RWPE2 (cell line): ENCODE measurements at regions not wholly inside any gene's neighbourhood (a gene's known extent, or its start where the extent isn't known, plus 50 kb on each side); places are given as distances from the start of the nearest gene placed in this dataset.

ENCODE experiments used
- ATAC-seq: fragments of 200-7000 bp; cut with Tn5 transposase; 3 replicates; pipeline ENCODE4 v1.9.1; 2021; ENCODE audit warnings: low read depth
- DNase-seq: peaks from one replicate; pipeline ENCODE4 v3.0.0-alpha.2; 2020; ENCODE audit warnings: low spot score
- H3K27ac ChIP-seq: fragments of 450-650 bp; 2 replicates; pipeline ENCODE4 v1.5.1; 2017; ENCODE audit warnings: mild to moderate bottlenecking; ENCODE audit not compliant: poor library complexity, severe bottlenecking
- H3K27me3 ChIP-seq: fragments of 250-450 bp; sonication (Bioruptor Pico); 2 replicates; pipeline ENCODE4 v1.5.1; 2021; ENCODE audit warnings: mild to moderate bottlenecking, moderate library complexity; ENCODE audit not compliant: insufficient read depth, poor library complexity, severe bottlenecking
- H3K36me3 ChIP-seq: fragments of 250-450 bp; sonication (Bioruptor Pico); 2 replicates; pipeline ENCODE4 v1.5.1; 2020; ENCODE audit warnings: low read depth, mild to moderate bottlenecking, moderate library complexity
- H3K4me1 ChIP-seq: fragments of 250-450 bp; sonication (Bioruptor Pico); 2 replicates; pipeline ENCODE4 v1.5.1; 2021; ENCODE audit warnings: mild to moderate bottlenecking, moderate library complexity; ENCODE audit not compliant: insufficient read depth, poor library complexity, severe bottlenecking
- H3K4me3 ChIP-seq: fragments of 250-450 bp; sonication (Bioruptor Pico); 2 replicates; pipeline ENCODE4 v1.5.1; 2021; ENCODE audit warnings: mild to moderate bottlenecking, moderate library complexity; ENCODE audit not compliant: severe bottlenecking
- H3K9me3 ChIP-seq: fragments of 250-450 bp; sonication (Bioruptor Pico); 2 replicates; pipeline ENCODE4 v1.5.1; 2021; ENCODE audit warnings: mild to moderate bottlenecking, moderate library complexity; ENCODE audit not compliant: severe bottlenecking
- TF ChIP-seq, protein P1 (sequence below): fragments of 450-650 bp; IDR thresholded peaks from one replicate; pipeline ENCODE4 v1.5.1; 2017; ENCODE audit warnings: mild to moderate bottlenecking, moderate library complexity; ENCODE audit not compliant: poor library complexity, severe bottlenecking

DNA sequence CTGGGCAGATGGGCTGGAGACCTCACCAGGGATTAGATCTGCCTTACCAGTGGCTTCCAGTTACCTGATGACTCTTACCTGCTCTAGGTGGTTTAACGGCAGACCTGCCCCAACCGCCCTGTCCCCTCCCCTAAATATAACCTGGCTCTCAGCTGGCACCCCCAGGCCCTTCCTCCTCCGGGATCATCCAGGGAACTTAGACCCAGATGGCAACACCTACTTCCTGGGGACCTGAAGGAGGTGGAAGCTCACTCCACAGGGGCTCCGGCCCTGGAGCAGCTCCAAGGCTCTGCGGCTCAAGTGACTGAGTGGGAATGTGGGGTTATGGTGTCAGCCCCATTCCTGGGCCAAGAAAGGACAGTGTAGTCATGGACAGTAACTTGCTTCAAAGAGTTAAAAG is 130.4 kb downstream of the OLFM1 start:
- TF ChIP-seq, protein P1, sequence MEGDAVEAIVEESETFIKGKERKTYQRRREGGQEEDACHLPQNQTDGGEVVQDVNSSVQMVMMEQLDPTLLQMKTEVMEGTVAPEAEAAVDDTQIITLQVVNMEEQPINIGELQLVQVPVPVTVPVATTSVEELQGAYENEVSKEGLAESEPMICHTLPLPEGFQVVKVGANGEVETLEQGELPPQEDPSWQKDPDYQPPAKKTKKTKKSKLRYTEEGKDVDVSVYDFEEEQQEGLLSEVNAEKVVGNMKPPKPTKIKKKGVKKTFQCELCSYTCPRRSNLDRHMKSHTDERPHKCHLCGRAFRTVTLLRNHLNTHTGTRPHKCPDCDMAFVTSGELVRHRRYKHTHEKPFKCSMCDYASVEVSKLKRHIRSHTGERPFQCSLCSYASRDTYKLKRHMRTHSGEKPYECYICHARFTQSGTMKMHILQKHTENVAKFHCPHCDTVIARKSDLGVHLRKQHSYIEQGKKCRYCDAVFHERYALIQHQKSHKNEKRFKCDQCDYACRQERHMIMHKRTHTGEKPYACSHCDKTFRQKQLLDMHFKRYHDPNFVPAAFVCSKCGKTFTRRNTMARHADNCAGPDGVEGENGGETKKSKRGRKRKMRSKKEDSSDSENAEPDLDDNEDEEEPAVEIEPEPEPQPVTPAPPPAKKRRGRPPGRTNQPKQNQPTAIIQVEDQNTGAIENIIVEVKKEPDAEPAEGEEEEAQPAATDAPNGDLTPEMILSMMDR = no peak
- ATAC-seq (no peak), DNase-seq (peak; percentile 31)
- Histone ChIP-seq H3K9me3 (no peaks in the 10 kb centered on the region), H3K4me3 (no peak overlapping the region), H3K4me1 (no peaks in the 10 kb centered on the region), H3K27me3 (peaks cover 43% of the 10 kb centered on the region), H3K36me3 (no peaks in the 10 kb centered on the region), H3K27ac (no peak overlapping the region)

DNA sequence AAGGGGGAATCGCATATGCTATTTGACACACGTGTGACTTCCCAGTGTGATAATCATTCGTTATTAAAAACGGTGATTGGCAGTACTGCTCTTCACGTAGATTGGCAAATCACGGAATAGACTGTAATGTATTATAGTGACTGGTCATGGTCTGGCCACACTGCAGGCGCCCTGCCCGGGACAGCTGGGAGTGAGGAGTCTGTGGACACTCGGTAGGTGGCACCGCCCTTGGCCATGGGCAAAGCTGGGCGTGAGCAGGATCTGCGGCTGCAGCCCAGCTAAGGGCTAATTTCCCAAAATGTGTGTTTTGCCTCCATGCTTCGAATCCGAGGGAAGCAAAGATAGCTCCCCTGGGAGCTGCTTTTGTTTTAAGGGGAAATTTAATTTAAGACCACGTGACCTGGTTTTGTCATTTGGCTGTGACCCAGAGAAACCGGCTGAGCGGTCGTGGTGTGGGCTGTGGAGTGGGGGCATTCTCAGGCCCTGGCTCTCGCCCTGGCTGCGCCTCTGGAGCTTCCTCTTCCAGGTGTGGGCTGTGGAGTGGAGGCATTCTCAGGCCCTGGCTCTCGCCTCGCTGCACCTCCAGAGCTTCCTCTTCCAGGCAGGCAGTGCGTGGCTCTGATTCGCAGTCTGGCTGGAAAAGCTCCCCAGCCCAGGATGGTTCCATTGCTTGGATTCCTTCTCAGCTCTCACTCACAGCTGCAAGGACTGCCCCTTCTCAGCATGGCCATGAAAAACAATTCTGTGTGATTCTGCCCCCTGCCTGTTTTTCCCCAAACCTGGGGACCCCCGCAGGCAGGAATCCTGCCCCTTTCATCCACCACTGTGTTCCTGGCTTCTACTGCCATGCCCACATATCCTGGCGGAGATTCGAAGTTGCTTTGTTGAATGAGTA is 131.1 kb downstream of the OLFM1 start:
- no peak overlapping the region for H3K4me3 ChIP-seq
- DNase-seq (peak; percentile 23), ATAC-seq (no peak)
- no peaks in the 10 kb centered on the region for H3K9me3 ChIP-seq
- no peaks in the 10 kb centered on the region for H3K36me3 ChIP-seq
- no peak overlapping the region for H3K27ac ChIP-seq
- no peaks in the 10 kb centered on the region for H3K4me1 ChIP-seq
- peaks cover 43% of the 10 kb centered on the region for H3K27me3 ChIP-seq
- TF ChIP-seq, protein P1 = no peak

DNA sequence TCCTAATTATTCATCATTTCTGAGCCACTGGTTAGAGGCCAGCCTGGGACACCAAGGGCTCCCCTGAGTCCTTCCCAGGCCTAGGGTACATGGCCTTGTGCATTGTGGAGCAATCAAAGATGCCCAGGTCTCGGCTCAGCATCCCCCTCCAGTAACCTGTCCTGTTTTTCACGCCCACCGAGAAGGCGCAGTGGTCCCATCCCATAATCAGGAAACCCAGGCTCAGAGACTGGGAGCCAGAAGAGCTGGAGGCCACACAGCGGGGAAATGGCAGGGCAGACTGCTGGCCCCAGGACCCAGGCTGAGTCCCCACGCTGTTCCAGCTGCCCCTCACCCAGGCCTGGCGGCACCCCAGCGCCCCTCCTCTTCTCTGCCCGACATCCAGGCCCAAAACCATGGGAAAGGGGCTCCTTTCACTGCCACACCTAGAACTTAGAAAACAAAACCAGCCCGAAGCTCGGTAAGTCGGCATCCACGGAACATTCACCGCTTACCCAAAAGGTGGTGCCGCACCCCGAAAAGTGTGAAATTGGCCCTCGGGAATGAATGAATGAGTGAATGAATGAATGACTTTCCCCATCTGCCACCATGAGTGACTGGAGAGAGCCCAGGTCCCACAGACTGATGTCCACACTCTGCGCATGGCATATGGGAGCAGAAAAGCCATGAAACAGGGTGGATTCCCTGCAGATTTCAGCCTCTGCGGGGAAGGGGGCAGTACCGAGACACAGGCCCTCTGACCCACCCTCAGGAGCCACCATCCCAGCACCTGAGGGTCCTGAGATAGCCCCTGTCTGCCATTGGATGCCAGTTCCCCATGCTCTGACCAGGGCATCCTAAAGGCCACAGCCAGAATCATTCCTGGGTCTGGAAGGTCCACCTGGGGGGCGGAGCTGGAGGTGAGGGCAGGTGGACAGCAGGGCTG is 132.5 kb downstream of the OLFM1 start:
- Histone ChIP-seq H3K9me3 (no peaks in the 10 kb centered on the region), H3K4me1 (no peaks in the 10 kb centered on the region), H3K36me3 (no peaks in the 10 kb centered on the region), H3K27me3 (peaks cover 40% of the 10 kb centered on the region), H3K4me3 (no peak overlapping the region), H3K27ac (no peak overlapping the region)
- TF ChIP-seq, protein P1 = no peak
- ATAC-seq (no peak), DNase-seq (peak; percentile 34)

DNA sequence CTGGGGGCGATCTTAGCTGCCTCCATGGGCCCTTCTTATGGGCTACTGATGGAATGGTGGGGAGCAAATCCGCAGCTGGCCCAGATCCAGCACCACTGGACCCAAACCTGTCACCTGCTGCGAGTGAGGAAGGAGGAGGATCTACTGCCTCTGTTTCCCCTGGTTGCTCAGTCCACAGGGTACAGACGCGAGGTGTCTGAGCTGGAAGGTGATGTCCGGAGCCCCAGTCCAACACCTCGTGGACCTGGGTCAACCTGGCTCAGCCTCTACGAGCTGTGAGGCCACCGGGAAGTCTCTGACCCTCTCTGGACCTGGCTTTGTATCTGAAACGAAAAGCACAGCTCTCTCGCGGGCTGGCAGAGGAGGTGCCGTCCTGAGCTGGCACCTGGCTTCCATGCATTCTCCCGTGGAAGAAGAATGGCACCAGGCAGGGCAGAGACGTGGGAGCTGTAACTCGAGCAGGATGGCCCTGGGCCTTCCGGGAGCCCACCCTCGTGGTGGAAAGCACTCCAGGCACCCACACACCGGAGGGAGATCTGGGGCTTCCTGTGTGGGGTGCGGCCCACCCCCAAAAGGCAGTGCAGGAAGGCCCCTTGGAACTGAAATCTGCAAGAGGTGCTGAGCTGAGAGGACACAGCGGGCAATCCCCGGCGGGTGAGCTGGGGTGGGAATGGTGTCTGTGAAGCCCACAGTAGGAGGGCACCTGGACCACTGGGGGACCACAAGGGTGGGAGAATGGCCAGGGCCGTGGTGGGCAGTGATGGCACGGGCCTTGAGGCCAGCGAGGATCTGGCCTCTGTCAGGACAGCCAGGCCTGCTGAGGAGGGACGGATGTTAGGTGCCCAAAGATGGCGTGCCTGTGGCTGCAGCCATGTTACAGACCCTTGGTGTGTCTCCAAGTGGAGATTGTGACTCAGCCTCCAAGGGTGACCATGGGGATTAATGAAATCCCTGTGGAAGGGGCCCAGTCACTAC is 133.4 kb downstream of the OLFM1 start:
- no peak overlapping the region for H3K4me3 ChIP-seq
- H3K36me3 ChIP-seq = no peaks in the 10 kb centered on the region
- peaks cover 33% of the 10 kb centered on the region for H3K27me3 ChIP-seq
- H3K9me3 ChIP-seq = no peaks in the 10 kb centered on the region
- H3K4me1 ChIP-seq = no peaks in the 10 kb centered on the region
- peak; percentile 40 for DNase-seq
- TF ChIP-seq, protein P1 = no peak
- no peak overlapping the region for H3K27ac ChIP-seq
- ATAC-seq = no peak
